ENCODE measurements at regions not wholly inside any gene's neighbourhood (a gene's known extent, or its start where the extent isn't known, plus 50 kb on each side); places are given as distances from the start of the nearest gene placed in this dataset.
A peak's percentile ranks its signal among the peaks of the same experiment; 100 is the strongest.

DNA sequence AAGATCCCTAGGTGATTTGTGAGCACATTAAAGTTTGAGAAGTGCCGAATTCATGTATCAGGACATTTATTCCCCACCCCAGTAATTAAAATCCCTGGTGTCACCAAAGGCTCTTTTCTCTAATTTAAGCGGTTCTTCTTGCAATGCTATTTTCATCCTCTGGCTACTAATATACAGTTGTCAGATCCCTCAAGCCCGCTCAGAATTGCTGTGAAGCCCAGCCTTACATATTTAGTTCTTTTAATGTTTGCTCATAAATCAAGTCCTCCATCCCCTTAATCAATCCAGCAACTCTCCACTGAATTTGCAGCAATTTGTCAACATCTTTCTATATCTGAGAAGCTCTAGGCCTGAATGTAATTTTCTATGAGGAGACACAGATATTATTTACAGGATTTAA is 437.9 kb downstream of the PIK3C3 start:
- no peaks in the 10 kb centered on the region for H3K9me3 ChIP-seq

DNA sequence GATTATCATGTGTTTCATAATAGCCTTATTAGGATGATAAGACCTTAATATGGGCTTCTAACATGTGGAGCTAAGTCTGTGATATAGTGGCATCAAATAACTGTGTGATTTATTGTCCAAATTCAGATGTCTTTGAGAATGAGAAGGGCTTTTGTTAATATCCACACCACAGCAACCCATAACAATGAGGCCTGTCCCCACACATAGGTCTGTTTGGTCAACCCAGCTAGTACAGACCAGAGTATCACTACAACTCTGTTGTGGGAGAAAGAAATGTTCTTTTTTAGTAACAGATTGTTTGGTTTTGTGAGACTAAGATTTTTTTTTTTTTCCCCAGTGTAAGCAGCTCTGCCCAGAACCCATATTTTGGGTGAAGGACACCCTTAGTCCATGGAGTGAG is 439.2 kb downstream of the PIK3C3 start:
- no peak overlapping the region for H3K4me3 ChIP-seq (ENCODE audit: low read depth, low read length)
- H3K36me3 ChIP-seq = no peaks in the 10 kb centered on the region
- no peaks in the 10 kb centered on the region for H3K27me3 ChIP-seq
- no peaks in the 10 kb centered on the region for H3K9me3 ChIP-seq
- H3K4me1 ChIP-seq = no peaks in the 10 kb centered on the region
- no peak for DNase-seq
- TF ChIP-seq, protein P1, sequence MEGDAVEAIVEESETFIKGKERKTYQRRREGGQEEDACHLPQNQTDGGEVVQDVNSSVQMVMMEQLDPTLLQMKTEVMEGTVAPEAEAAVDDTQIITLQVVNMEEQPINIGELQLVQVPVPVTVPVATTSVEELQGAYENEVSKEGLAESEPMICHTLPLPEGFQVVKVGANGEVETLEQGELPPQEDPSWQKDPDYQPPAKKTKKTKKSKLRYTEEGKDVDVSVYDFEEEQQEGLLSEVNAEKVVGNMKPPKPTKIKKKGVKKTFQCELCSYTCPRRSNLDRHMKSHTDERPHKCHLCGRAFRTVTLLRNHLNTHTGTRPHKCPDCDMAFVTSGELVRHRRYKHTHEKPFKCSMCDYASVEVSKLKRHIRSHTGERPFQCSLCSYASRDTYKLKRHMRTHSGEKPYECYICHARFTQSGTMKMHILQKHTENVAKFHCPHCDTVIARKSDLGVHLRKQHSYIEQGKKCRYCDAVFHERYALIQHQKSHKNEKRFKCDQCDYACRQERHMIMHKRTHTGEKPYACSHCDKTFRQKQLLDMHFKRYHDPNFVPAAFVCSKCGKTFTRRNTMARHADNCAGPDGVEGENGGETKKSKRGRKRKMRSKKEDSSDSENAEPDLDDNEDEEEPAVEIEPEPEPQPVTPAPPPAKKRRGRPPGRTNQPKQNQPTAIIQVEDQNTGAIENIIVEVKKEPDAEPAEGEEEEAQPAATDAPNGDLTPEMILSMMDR (IDR thresholded peaks at IDR 0.05; ENCODE audit: low read depth, low read length) = no peak

More for the DNA sequence above, 437.9 kb downstream of the PIK3C3 start:
- no peaks in the 10 kb centered on the region for H3K4me1 ChIP-seq
- no peaks in the 10 kb centered on the region for H3K36me3 ChIP-seq
- no peak for DNase-seq
- no peak overlapping the region for H3K4me3 ChIP-seq (ENCODE audit: low read depth, low read length)
- no peaks in the 10 kb centered on the region for H3K27me3 ChIP-seq
- TF ChIP-seq, protein P1 (IDR thresholded peaks at IDR 0.05; ENCODE audit: low read depth, low read length) = no peak

DNA sequence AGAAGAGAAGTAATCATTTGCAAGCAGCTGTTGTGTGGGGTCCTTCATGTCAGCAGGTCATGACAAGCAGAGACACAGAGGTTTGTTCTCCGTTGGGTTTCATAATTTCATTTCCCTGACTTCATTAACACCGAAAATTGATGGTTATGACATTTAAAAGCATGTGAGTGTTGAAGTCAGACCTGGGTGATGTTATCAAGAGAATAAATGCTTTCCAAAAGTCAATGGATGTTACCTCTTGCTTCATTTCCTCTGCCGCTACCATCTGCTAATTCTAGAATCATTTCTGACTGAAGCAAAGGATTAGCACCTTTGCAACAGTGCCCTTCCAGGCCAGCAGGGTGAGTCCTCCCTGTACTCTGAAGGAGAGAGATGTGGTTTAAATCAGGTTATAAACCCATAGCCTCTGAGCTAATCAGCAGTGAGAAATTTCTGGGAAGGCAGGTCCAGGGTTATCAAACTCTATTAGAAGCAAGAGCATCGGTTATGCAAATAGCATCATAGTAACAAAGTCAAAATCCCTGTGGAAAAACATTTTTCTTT is 446.2 kb downstream of the PIK3C3 start:
- no peaks in the 10 kb centered on the region for H3K9me3 ChIP-seq
- no peak overlapping the region for H3K4me3 ChIP-seq (ENCODE audit: low read depth, low read length)
- H3K4me1 ChIP-seq = no peaks in the 10 kb centered on the region
- TF ChIP-seq, protein P1 (IDR thresholded peaks at IDR 0.05; ENCODE audit: low read depth, low read length) = peak; percentile 30
- H3K27me3 ChIP-seq = no peaks in the 10 kb centered on the region
- no peaks in the 10 kb centered on the region for H3K36me3 ChIP-seq
- no peak for DNase-seq

DNA sequence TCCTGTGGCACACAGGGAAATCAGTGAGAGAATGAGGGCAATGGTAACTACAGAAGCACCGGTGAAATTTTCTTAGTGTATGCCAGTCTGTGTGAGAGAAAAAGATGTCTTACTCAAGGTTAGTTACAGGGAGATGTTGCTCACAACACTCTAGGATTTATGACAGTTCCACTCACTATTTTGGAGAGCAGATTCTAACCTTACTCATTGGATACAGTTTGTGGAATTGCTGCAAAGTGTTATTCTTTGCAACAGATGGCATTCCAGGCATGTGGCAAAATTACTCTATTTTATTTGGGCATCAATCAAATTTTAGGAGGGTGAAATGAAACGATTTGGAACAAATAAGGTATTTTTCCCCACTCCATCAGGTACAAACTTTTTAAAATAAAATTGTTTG is 449.1 kb downstream of the PIK3C3 start:
- Histone ChIP-seq H3K27me3 (no peaks in the 10 kb centered on the region), H3K4me1 (no peaks in the 10 kb centered on the region), H3K4me3 (ENCODE audit: low read depth, low read length) (no peak overlapping the region), H3K9me3 (no peaks in the 10 kb centered on the region), H3K36me3 (no peaks in the 10 kb centered on the region)
- TF ChIP-seq, protein P1 (IDR thresholded peaks at IDR 0.05; ENCODE audit: low read depth, low read length) = no peak
- no peak for DNase-seq

DNA sequence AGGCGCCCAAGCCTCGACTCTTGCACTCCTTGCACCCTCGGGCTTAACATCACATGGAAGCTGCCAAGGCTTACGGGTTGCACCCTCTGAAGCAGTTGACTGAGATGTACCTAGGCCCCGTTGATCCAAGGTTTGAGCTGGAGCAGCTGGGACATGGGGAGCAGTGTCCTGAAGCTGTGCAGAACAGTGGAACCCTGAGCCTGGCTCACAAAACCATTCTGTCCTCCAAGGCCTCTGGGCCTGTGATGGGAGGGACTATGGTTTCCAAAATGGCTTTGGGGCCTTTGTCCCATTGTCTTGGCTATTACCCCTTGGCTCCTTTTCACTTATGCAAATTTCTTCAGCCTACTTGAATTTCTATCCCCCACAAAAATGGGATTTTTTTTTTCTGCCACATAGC is 454.0 kb downstream of the PIK3C3 start:
- TF ChIP-seq, protein P1 (IDR thresholded peaks at IDR 0.05; ENCODE audit: low read depth, low read length) = no peak
- Histone ChIP-seq H3K27me3 (no peaks in the 10 kb centered on the region), H3K4me3 (ENCODE audit: low read depth, low read length) (no peak overlapping the region), H3K9me3 (no peaks in the 10 kb centered on the region), H3K4me1 (no peaks in the 10 kb centered on the region), H3K36me3 (no peaks in the 10 kb centered on the region)
- no peak for DNase-seq

DNA sequence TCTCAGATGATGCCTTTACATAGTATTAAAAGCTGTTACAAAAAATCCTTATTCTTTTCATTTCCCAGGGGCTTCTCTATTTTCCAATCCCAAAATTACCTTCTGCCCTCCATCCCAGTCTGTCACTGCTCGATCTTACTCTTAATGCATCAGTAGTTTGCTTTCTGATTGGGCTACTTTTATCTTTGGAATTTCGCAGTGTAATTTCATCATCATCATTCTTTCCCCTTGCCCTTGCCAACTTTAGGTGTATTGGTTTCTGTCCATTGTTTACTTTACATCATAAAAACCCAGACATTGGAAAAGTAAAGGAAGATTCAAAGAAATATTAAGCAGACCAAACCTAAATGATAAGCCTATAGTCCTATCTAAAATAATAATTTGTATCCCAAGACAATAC is 457.2 kb downstream of the PIK3C3 start:
- DNase-seq = no peak
- H3K9me3 ChIP-seq = no peaks in the 10 kb centered on the region
- TF ChIP-seq, protein P1 (IDR thresholded peaks at IDR 0.05; ENCODE audit: low read depth, low read length) = no peak

More for the DNA sequence above, 457.2 kb downstream of the PIK3C3 start:
- H3K27me3 ChIP-seq = no peaks in the 10 kb centered on the region
- no peaks in the 10 kb centered on the region for H3K36me3 ChIP-seq
- H3K4me1 ChIP-seq = no peaks in the 10 kb centered on the region
- no peak overlapping the region for H3K4me3 ChIP-seq (ENCODE audit: low read depth, low read length)

Data from BE2C (cell line).